Endothelial cell of umbilical vein (primary cell): ENCODE measurements at regions not wholly inside any gene's neighbourhood (a gene's known extent, or its start where the extent isn't known, plus 50 kb on each side); places are given as distances from the start of the nearest gene placed in this dataset.

Experiments
- BruUV-seq: library from RNA; stranded (reverse); fragments of 400-500 nt; replicated peaks from 2 replicates; lab custom pipeline; 2021; lab: Mats Ljungman, UMichigan
- CTCF ChIA-PET: fragments of 300-600, 350-600 bp; sonication (Branson Sonifier 250); formaldehyde crosslinking; loops from one replicate; lab custom pipeline; 2021; ENCODE audit warnings: antibody characterized with exemption, inconsistent platforms; lab: Charles Lee
- POLR2A ChIA-PET: fragments of 300-600, 350-600 bp; sonication (Branson Sonifier 250); formaldehyde crosslinking; loops from one replicate; lab custom pipeline; 2021; ENCODE audit warnings: antibody characterized with exemption, inconsistent platforms; lab: Charles Lee
- DNase-seq: peaks from one replicate; pipeline ENCODE4 v3.0.0-alpha.2; 2011; ENCODE audit warnings: low read depth, low spot score
- FAIRE-seq: peaks from 2 replicates; lab custom pipeline; 2011; peaks lifted over from hg19 to GRCh38; lab: Jason Lieb, UNC
- H2AFZ ChIP-seq: 2 replicates; pipeline ENCODE4 v1.6.0; 2012; ENCODE audit warnings: low read depth, low read length, control low read depth, inconsistent platforms
- H3K27ac ChIP-seq: 2 replicates; pipeline ENCODE4 v1.5.1; 2011; ENCODE audit warnings: low read depth, mild to moderate bottlenecking, control low read depth, low read length, moderate library complexity; ENCODE audit not compliant: insufficient read depth
- H3K27me3 ChIP-seq, 2 experiments: 2 replicates each; pipeline versions ENCODE4 v1.6.0 to v1.6.1; 2011; ENCODE audit warnings: low read length in 2 of 2, mixed read lengths in 1 of 2; ENCODE audit not compliant: control insufficient read depth in 2 of 2, insufficient read depth in 2 of 2
- H3K36me3 ChIP-seq, 2 experiments: 2 replicates in 1 of 2; 3 replicates in 1 of 2; pipeline ENCODE4 v1.5.1; 2011; ENCODE audit warnings: low read length in 2 of 2, mild to moderate bottlenecking in 1 of 2, moderate library complexity in 1 of 2; ENCODE audit not compliant: control insufficient read depth in 2 of 2, insufficient read depth in 2 of 2; ENCODE audit errors: extremely low read depth in 1 of 2
- H3K4me1 ChIP-seq: 3 replicates; pipeline ENCODE4 v1.5.1; 2011; ENCODE audit warnings: mild to moderate bottlenecking, low read length; ENCODE audit not compliant: control insufficient read depth, insufficient read depth; ENCODE audit errors: extremely low read depth
- H3K4me2 ChIP-seq: 2 replicates; pipeline ENCODE4 v1.6.1; 2011; ENCODE audit warnings: low read length, control low read depth, mixed read lengths; ENCODE audit not compliant: insufficient read depth
- H3K4me3 ChIP-seq, 3 experiments: fragments of 200-600 bp in 1 of 3; sonication (generic), shearing (Covaris generic) in 1 of 3; replicated peaks in 1 of 3; 2 replicates each; pipeline ENCODE4 v1.5.1; 2011 to 2016; ENCODE audit warnings: control low read depth in 3 of 3, low read length in 3 of 3, mild to moderate bottlenecking in 2 of 3, inconsistent platforms in 1 of 3, low read depth in 1 of 3, moderate library complexity in 1 of 3; ENCODE audit not compliant: insufficient read depth in 1 of 3
- H3K79me2 ChIP-seq: 2 replicates; pipeline ENCODE4 v1.6.0; 2012; ENCODE audit warnings: low read length, inconsistent platforms; ENCODE audit not compliant: control insufficient read depth, insufficient read depth
- H3K9ac ChIP-seq: replicated peaks from 2 replicates; pipeline ENCODE3; 2011; ENCODE audit warnings: low read length, control low read depth; ENCODE audit not compliant: insufficient read depth; ENCODE audit errors: extremely low read depth
- H3K9me1 ChIP-seq: replicated peaks from 3 replicates; pipeline ENCODE4 v1.6.0; 2011; ENCODE audit warnings: mild to moderate bottlenecking, low read length; ENCODE audit not compliant: control insufficient read depth, insufficient read depth; ENCODE audit errors: extremely low read depth
- H3K9me3 ChIP-seq: replicated peaks from 2 replicates; pipeline ENCODE4 v1.5.1; 2012; ENCODE audit warnings: low read length, inconsistent platforms; ENCODE audit not compliant: control insufficient read depth, insufficient read depth
- H4K20me1 ChIP-seq: replicated peaks from 2 replicates; pipeline ENCODE3; 2011; ENCODE audit warnings: mild to moderate bottlenecking, low read length; ENCODE audit not compliant: control insufficient read depth, insufficient read depth; ENCODE audit errors: extremely low read depth
- EZH2 ChIP-seq: IDR thresholded peaks from 2 replicates; pipeline ENCODE4 v1.6.1; 2012; ENCODE audit warnings: borderline replicate concordance, low read depth, mild to moderate bottlenecking, moderate library complexity, low read length, inconsistent platforms; ENCODE audit not compliant: severe bottlenecking
- FOS ChIP-seq: IDR thresholded peaks from 2 replicates; pipeline ENCODE4 v1.6.1; 2011; ENCODE audit warnings: mild to moderate bottlenecking, low read length, moderate library complexity, borderline replicate concordance; ENCODE audit not compliant: insufficient read depth
- GATA2 ChIP-seq: IDR thresholded peaks from 2 replicates; pipeline ENCODE4 v1.7.0; 2011; ENCODE audit warnings: low read depth, mild to moderate bottlenecking, moderate library complexity, mixed read lengths, low read length; ENCODE audit not compliant: insufficient read length, insufficient read depth
- JUN ChIP-seq: IDR thresholded peaks from 2 replicates; pipeline ENCODE4 v1.6.1; 2011; ENCODE audit warnings: borderline replicate concordance, low read depth; ENCODE audit not compliant: insufficient read length, insufficient read depth
- MYC ChIP-seq: IDR thresholded peaks from one replicate; pipeline ENCODE4 v1.6.1; 2011; ENCODE audit warnings: mild to moderate bottlenecking, low read depth, low read length
- POLR2A ChIP-seq: IDR thresholded peaks from 2 replicates; pipeline ENCODE4 v1.6.1; 2012; ENCODE audit warnings: low read depth, mild to moderate bottlenecking, control low read depth, low read length
- POLR2AphosphoS5 ChIP-seq: IDR thresholded peaks from 2 replicates; pipeline ENCODE4 v1.6.1; 2012; ENCODE audit warnings: low read depth, mild to moderate bottlenecking, control low read depth, low read length, moderate library complexity; ENCODE audit not compliant: insufficient read depth
- dilution Hi-C: fragments of 300-500 bp; cut with MboI; formaldehyde crosslinking; loops from one replicate; pipeline ENCODE4 v1.15.0; 2019; ENCODE audit warnings: low sequenced_read_pairs; ENCODE audit not compliant: extremely low pct_ligation_motif_present
- intact Hi-C: fragments of 100-400 bp; cut with micrococcal nuclease; formaldehyde crosslinking; loops from one replicate; pipeline ENCODE4 v1.10.0; 2022
- TF ChIP-seq, protein P1 (sequence below), 2 donors: IDR thresholded peaks; 1 replicate in 1 of 2; 2 replicates in 1 of 2; pipeline ENCODE4 v1.5.1; 2011; ENCODE audit warnings: low read length in 2 of 2, mild to moderate bottlenecking in 2 of 2, moderate library complexity in 2 of 2, control low read depth in 1 of 2, inconsistent platforms in 1 of 2, low read depth in 1 of 2; ENCODE audit not compliant: insufficient read depth in 1 of 2; ENCODE audit errors: extremely low read depth in 1 of 2
- TF ChIP-seq, protein P2 (sequence below): IDR thresholded peaks from 2 replicates; pipeline ENCODE4 v1.6.1; 2011; ENCODE audit not compliant: insufficient read depth, insufficient read length

GRCh38 chr19:31168106-31168625 lies 181.1 kb downstream of the TSHZ3 start:
- ChIA-PET POLR2A (no interaction called here), CTCF (no interaction called here)
- H3K9ac ChIP-seq: no peak overlapping the region

GRCh38 chr19:31167690-31168089 lies 181.5 kb downstream of the TSHZ3 start:
- no peak overlapping the region for H3K9ac ChIP-seq
- dilution Hi-C loops: no loop called here
- no peaks in the 10 kb centered on the region for H3K79me2 ChIP-seq
- no peak overlapping the region for H3K27ac ChIP-seq
- H3K36me3 ChIP-seq: no peaks in the 10 kb centered on the region
- H4K20me1 ChIP-seq: no peaks in the 10 kb centered on the region
- no peak overlapping the region for H2AFZ ChIP-seq
- TF ChIP-seq MYC (no peak), EZH2 (no peak), JUN (no peak), POLR2AphosphoS5 (no peak), FOS (no peak), POLR2A (no peak), GATA2 (no peak)
- TF ChIP-seq, protein P1, sequence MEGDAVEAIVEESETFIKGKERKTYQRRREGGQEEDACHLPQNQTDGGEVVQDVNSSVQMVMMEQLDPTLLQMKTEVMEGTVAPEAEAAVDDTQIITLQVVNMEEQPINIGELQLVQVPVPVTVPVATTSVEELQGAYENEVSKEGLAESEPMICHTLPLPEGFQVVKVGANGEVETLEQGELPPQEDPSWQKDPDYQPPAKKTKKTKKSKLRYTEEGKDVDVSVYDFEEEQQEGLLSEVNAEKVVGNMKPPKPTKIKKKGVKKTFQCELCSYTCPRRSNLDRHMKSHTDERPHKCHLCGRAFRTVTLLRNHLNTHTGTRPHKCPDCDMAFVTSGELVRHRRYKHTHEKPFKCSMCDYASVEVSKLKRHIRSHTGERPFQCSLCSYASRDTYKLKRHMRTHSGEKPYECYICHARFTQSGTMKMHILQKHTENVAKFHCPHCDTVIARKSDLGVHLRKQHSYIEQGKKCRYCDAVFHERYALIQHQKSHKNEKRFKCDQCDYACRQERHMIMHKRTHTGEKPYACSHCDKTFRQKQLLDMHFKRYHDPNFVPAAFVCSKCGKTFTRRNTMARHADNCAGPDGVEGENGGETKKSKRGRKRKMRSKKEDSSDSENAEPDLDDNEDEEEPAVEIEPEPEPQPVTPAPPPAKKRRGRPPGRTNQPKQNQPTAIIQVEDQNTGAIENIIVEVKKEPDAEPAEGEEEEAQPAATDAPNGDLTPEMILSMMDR (IDR thresholded peaks at IDR 0.05; ENCODE audit: extremely low read depth in 1 of 2, insufficient read depth in 1 of 2, low read depth in 1 of 2, low read length in 2 of 2): no peak
- TF ChIP-seq, protein P2, sequence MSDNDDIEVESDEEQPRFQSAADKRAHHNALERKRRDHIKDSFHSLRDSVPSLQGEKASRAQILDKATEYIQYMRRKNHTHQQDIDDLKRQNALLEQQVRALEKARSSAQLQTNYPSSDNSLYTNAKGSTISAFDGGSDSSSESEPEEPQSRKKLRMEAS: no peak
- no peaks in the 10 kb centered on the region for H3K9me1 ChIP-seq
- FAIRE-seq (no peak), DNase-seq (no peak)
- CTCF ChIA-PET: no interaction called here
- H3K27me3 ChIP-seq: no peaks in the 10 kb centered on the region
- intact Hi-C loops: no loop called here
- H3K4me3 ChIP-seq: no peak overlapping the region
- POLR2A ChIA-PET: no interaction called here
- no peak overlapping the region for H3K4me2 ChIP-seq
- H3K9me3 ChIP-seq: peaks cover 2% of the 10 kb centered on the region
- BruUV-seq: no TSS peak
- no peaks in the 10 kb centered on the region for H3K4me1 ChIP-seq

More at GRCh38 chr19:31168106-31168625, 181.1 kb downstream of the TSHZ3 start:
- H3K4me3 ChIP-seq: no peak overlapping the region
- H3K27me3 ChIP-seq: no peaks in the 10 kb centered on the region
- no TSS peak for BruUV-seq
- H3K4me1 ChIP-seq: no peaks in the 10 kb centered on the region
- H3K9me1 ChIP-seq: no peaks in the 10 kb centered on the region
- intact Hi-C loops: no loop called here
- DNase-seq (no peak), FAIRE-seq (no peak)
- no peaks in the 10 kb centered on the region for H3K79me2 ChIP-seq
- no peak overlapping the region for H3K27ac ChIP-seq
- no peak overlapping the region for H2AFZ ChIP-seq
- dilution Hi-C loops: no loop called here
- TF ChIP-seq POLR2AphosphoS5: no peak
- no peak for TF ChIP-seq MYC
- TF ChIP-seq, protein P2: no peak
- TF ChIP-seq, protein P1 (IDR thresholded peaks at IDR 0.05; ENCODE audit: extremely low read depth in 1 of 2, insufficient read depth in 1 of 2, low read depth in 1 of 2, low read length in 2 of 2): no peak
- no peak for TF ChIP-seq JUN
- H3K4me2 ChIP-seq: no peak overlapping the region
- H3K36me3 ChIP-seq: no peaks in the 10 kb centered on the region
- H3K9me3 ChIP-seq: no peaks in the 10 kb centered on the region
- no peaks in the 10 kb centered on the region for H4K20me1 ChIP-seq
